ENCODE measurements at regions not wholly inside any gene's neighbourhood (a gene's known extent, or its start where the extent isn't known, plus 50 kb on each side); places are given as distances from the start of the nearest gene placed in this dataset.
"Not testable (repeated sequence)": the region's sequence is repeated elsewhere in the genome, so short reads cannot be mapped to it uniquely, and the experiment has no call there.

- no peak for DNase-seq
- Mint-ChIP-seq H3K4me3 (no peak overlapping the region), H3K9me3 (peaks cover 4% of the 10 kb centered on the region), H3K27ac (no peak overlapping the region), H3K27me3 (no peaks in the 10 kb centered on the region), H3K36me3 (peaks cover 4% of the 10 kb centered on the region), H3K4me1 (peaks cover 31% of the 10 kb centered on the region)
These were observed 645.8 kb upstream of the GJE1 start for GRCh38 chr6:141486942-141487341.

GRCh38 chr6:141484711-141485110, 648.0 kb upstream of the GJE1 start:
- Mint-ChIP-seq H3K4me1 (peaks cover 35% of the 10 kb centered on the region), H3K27me3 (no peaks in the 10 kb centered on the region), H3K36me3 (peaks cover 8% of the 10 kb centered on the region), H3K27ac (peak overlapping the region; percentile 94), H3K4me3 (no peak overlapping the region), H3K9me3 (peaks cover 13% of the 10 kb centered on the region)
- peak; percentile 29 for DNase-seq

- DNase-seq = peak; percentile 39
These were observed 649.1 kb upstream of the GJE1 start for GRCh38 chr6:141483598-141484061.

GRCh38 chr6:141482796-141483597, 649.7 kb upstream of the GJE1 start:
- no peaks in the 10 kb centered on the region for H3K27me3 Mint-ChIP-seq
- DNase-seq = no peak
- H3K27ac Mint-ChIP-seq = peak overlapping the region; percentile 94
- peak overlapping the region; percentile 79 for H3K4me3 Mint-ChIP-seq
- H3K4me1 Mint-ChIP-seq = peaks cover 30% of the 10 kb centered on the region
- H3K36me3 Mint-ChIP-seq = peaks cover 12% of the 10 kb centered on the region
- peaks cover 15% of the 10 kb centered on the region for H3K9me3 Mint-ChIP-seq

More at GRCh38 chr6:141483598-141484061, 649.1 kb upstream of the GJE1 start:
- Mint-ChIP-seq H3K9me3 (peaks cover 15% of the 10 kb centered on the region), H3K27ac (peak overlapping the region; percentile 94), H3K4me3 (peak overlapping the region; percentile 79), H3K27me3 (no peaks in the 10 kb centered on the region), H3K4me1 (peaks cover 35% of the 10 kb centered on the region), H3K36me3 (peaks cover 12% of the 10 kb centered on the region)

- Mint-ChIP-seq H3K9me3 (peaks cover 7% of the 10 kb centered on the region), H3K27ac (no peak overlapping the region), H3K4me3 (no peak overlapping the region), H3K4me1 (peaks cover 6% of the 10 kb centered on the region), H3K27me3 (no peaks in the 10 kb centered on the region), H3K36me3 (peaks cover 4% of the 10 kb centered on the region)
- DNase-seq = no peak
These were observed 657.5 kb upstream of the GJE1 start for GRCh38 chr6:141475259-141475658.

GRCh38 chr6:141472162-141472928, 660.4 kb upstream of the GJE1 start:
- no peaks in the 10 kb centered on the region for H3K36me3 Mint-ChIP-seq
- peaks cover 3% of the 10 kb centered on the region for H3K9me3 Mint-ChIP-seq
- peaks cover 6% of the 10 kb centered on the region for H3K4me1 Mint-ChIP-seq
- DNase-seq = no peak
- no peak overlapping the region for H3K4me3 Mint-ChIP-seq
- no peaks in the 10 kb centered on the region for H3K27me3 Mint-ChIP-seq
- no peak overlapping the region for H3K27ac Mint-ChIP-seq

GRCh38 chr6:141470810-141471209, 661.9 kb upstream of the GJE1 start:
- Mint-ChIP-seq H3K9me3 (peaks cover 3% of the 10 kb centered on the region), H3K27ac (no peak overlapping the region), H3K36me3 (no peaks in the 10 kb centered on the region), H3K4me1 (peaks cover 6% of the 10 kb centered on the region), H3K27me3 (no peaks in the 10 kb centered on the region), H3K4me3 (no peak overlapping the region)
- DNase-seq = no peak

- H3K4me3 Mint-ChIP-seq = no peak overlapping the region
These were observed 664.8 kb upstream of the GJE1 start for GRCh38 chr6:141467881-141468280.

GRCh38 chr6:141467041-141467440, 665.7 kb upstream of the GJE1 start:
- Mint-ChIP-seq H3K4me1 (peaks cover 15% of the 10 kb centered on the region), H3K9me3 (peaks cover 3% of the 10 kb centered on the region), H3K4me3 (no peak overlapping the region), H3K27me3 (no peaks in the 10 kb centered on the region), H3K27ac (no peak overlapping the region), H3K36me3 (no peaks in the 10 kb centered on the region)
- no peak for DNase-seq

More at GRCh38 chr6:141467881-141468280, 664.8 kb upstream of the GJE1 start:
- peaks cover 3% of the 10 kb centered on the region for H3K9me3 Mint-ChIP-seq
- peaks cover 15% of the 10 kb centered on the region for H3K4me1 Mint-ChIP-seq
- H3K27me3 Mint-ChIP-seq = no peaks in the 10 kb centered on the region
- DNase-seq = no peak
- H3K36me3 Mint-ChIP-seq = no peaks in the 10 kb centered on the region
- no peak overlapping the region for H3K27ac Mint-ChIP-seq

- no peak overlapping the region for H3K27ac Mint-ChIP-seq
- peaks cover 12% of the 10 kb centered on the region for H3K4me1 Mint-ChIP-seq
- no peaks in the 10 kb centered on the region for H3K27me3 Mint-ChIP-seq
- no peaks in the 10 kb centered on the region for H3K9me3 Mint-ChIP-seq
- H3K36me3 Mint-ChIP-seq = no peaks in the 10 kb centered on the region
- no peak overlapping the region for H3K4me3 Mint-ChIP-seq
- no peak for DNase-seq
These were observed 667.8 kb upstream of the GJE1 start for GRCh38 chr6:141464896-141465295.

GRCh38 chr6:141464490-141464889, 668.2 kb upstream of the GJE1 start:
- Mint-ChIP-seq H3K4me1 (peaks cover 12% of the 10 kb centered on the region), H3K27ac (no peak overlapping the region), H3K9me3 (no peaks in the 10 kb centered on the region), H3K4me3 (no peak overlapping the region), H3K27me3 (no peaks in the 10 kb centered on the region), H3K36me3 (no peaks in the 10 kb centered on the region)
- no peak for DNase-seq

- H3K36me3 Mint-ChIP-seq = no peaks in the 10 kb centered on the region
- DNase-seq = no peak
- no peak overlapping the region for H3K27ac Mint-ChIP-seq
- H3K4me3 Mint-ChIP-seq = no peak overlapping the region
- no peaks in the 10 kb centered on the region for H3K9me3 Mint-ChIP-seq
- peaks cover 12% of the 10 kb centered on the region for H3K4me1 Mint-ChIP-seq
- no peaks in the 10 kb centered on the region for H3K27me3 Mint-ChIP-seq
These were observed 669.3 kb upstream of the GJE1 start for GRCh38 chr6:141463237-141463977.

GRCh38 chr6:141460743-141461484, 671.8 kb upstream of the GJE1 start:
- Mint-ChIP-seq H3K27me3 (no peaks in the 10 kb centered on the region), H3K27ac (no peak overlapping the region), H3K4me3 (no peak overlapping the region), H3K9me3 (no peaks in the 10 kb centered on the region), H3K36me3 (no peaks in the 10 kb centered on the region), H3K4me1 (peaks cover 12% of the 10 kb centered on the region)
- no peak for DNase-seq

GRCh38 chr6:141460245-141460644, 672.5 kb upstream of the GJE1 start:
- H3K27ac Mint-ChIP-seq, H3K4me3 Mint-ChIP-seq, H3K9me3 Mint-ChIP-seq, H3K36me3 Mint-ChIP-seq, H3K27me3 Mint-ChIP-seq, DNase-seq: not testable (repeated sequence)
- peaks cover 12% of the 10 kb centered on the region for H3K4me1 Mint-ChIP-seq
